HG02610 (cell line): ENCODE measurements at regions not wholly inside any gene's neighbourhood (a gene's known extent, or its start where the extent isn't known, plus 50 kb on each side); places are given as distances from the start of the nearest gene placed in this dataset.
A peak's percentile ranks its signal among the peaks of the same experiment; 100 is the strongest.
"Not testable (repeated sequence)": the region's sequence is repeated elsewhere in the genome, so short reads cannot be mapped to it uniquely, and the experiment has no call there.

Experiments
- ATAC-seq: cut with Tn5 transposase; IDR thresholded peaks from one replicate; pipeline ENCODE4 v1.9.1; 2021; ENCODE audit warnings: mild to moderate bottlenecking, moderate library complexity; ENCODE audit not compliant: unreplicated experiment

DNA sequence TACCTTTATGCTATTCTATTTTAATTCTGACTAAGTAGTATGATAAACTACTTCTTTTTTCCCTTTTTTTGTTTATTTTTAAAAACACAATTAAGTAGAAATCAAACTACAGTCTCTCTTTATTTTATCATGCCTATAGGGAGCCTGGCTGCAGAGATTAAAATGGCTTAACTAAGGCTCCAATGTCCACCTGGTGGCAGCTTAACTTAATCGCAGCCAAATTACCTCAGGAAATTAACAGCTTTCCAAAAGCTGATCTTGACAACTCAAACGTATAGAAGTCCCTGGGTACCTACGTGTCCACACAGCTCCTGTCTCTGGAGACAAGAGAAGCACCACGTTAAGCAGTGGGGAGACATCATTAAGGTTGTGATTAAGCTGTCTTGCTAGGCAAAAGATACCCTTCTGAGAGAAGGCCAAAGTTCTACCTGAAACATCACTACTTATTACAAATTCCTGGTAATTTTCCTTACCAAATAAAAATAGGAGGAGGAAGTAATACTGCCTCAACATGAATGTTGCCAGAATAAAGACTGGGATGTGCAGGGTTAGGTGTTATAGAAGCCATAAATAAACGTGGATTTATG, 63.2 kb upstream of the SNX19 start:
- ATAC-seq: no peak

DNA sequence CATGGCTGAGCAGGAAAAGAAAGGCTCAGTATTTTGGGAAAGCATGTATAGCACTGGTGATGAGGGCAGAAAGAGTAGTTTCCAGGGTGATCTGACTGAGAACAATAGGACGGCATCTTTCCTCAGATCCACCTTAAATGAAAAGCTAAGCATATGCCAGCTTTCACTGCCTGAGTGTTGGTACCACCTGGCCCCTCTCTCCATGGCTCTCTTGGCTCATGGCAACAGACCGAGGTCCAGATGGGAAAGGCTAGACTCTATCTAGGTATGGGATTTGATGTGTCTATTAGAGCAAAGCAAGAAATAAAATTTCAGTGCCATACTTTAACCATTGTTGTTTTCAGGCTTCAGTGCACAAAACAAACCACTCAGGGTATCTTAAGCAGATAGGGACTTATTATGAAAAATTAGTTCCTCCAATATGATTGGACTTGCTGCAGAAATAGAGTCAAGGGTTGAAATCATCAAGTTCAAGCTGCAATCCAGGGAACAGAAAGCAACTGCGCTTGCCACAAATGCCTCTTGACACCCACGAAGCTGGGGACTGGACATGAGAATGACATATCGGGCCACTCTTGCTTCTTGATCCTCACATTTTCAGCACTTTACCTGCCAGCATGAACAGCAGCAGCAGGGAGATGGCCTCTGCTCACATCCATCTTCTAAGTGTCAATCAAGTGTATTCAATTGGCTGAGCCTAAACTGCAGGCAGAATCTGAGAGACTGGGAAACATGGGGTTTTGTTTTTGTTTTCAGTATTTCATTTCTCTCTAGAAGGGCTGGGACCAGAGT, 64.0 kb upstream of the SNX19 start:
- ATAC-seq: no peak

DNA sequence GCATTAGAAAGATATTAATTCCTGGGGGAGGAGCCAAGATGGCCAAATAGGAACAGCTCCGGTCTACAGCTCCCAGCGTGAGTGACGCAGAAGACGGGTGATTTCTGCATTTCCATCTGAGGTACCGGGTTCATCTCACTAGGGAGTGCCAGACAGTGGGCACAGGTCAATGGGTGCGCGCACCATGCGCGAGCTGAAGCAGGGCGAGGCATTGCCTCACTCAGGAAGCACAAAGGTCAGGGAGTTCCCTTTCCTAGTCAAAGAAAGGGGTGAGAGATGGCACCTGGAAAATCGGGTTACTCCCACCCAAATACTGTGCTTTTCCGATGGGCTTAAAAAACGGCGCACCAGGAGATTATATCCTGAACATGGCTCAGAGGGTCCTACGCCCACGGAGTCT, 68.0 kb upstream of the SNX19 start:
- ATAC-seq: not testable (repeated sequence)

DNA sequence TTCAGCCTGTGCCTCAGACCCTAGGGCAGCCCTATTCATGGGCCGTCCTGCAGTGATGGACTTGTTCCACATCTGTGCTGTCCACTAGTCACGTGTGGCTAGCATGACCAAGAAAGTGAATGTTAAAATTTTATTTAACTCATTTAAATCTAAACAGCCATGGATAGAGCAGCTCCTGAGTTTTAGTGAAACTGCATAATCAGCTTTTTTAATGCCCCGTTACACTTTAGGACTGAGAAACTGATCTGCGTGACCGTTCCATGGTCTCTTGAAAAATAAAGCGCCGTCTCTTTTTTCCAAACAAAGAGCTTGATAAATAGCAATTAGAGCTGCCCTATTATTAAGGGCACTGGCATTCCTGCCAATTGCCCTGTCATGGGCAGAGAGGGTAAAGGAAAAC, 76.5 kb upstream of the SNX19 start:
- no peak for ATAC-seq

DNA sequence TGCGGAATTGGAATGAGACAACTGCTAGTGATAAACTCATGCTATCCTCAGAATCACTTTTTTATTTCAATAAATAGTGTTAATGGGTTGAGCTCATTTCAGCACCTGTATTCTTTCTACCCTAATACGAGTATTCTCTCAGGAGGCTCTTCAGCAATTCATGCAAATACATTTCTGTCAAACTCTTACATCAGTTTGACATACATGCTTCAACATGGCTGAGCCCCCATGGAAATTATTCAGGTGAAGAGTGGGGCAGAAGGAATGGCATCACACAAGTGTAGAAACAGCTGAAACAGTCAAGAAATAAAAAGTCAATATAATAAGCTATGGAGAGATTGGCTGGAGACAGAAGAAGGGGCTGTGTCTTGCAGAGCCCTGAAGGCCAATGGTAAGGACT, 77.8 kb upstream of the SNX19 start:
- ATAC-seq: no peak

DNA sequence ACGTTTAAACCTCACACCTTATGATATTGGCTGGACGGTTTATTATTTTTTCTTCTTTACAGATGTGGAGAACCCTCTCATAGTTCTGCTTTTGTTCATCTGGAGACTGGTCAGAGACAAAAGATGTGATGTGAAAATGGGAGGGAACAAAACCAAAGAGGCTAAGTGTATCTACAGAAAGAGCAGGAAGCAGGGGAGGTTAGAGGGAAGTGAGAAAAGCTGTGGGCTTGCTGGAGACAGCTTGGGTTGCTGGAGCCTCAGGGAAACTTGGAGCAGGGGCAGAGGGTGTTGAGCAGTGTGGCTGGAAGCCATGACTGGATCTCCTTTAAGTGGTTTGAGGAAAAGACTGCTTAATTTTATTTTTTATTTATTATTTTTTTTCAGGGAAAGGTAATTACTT, 79.0 kb upstream of the SNX19 start:
- ATAC-seq: no peak

DNA sequence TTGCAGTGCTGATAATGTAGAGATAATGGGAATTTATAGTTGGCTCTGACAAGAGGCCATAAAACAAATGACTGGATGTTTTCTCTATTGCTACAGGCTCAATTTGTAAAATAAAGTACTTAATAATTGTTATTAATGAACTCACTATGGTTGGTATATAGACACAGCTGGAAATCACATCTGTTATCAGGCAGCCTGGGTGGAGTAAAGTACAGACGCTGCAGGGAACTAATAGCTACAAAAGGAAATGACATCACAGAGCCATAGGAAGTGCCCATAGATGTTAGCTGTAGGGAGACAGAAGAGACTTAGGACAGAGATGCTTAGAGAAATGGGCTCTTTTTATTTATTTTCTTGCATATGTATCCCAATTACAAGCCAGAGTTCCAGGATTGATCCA, 81.0 kb upstream of the SNX19 start:
- ATAC-seq: no peak

DNA sequence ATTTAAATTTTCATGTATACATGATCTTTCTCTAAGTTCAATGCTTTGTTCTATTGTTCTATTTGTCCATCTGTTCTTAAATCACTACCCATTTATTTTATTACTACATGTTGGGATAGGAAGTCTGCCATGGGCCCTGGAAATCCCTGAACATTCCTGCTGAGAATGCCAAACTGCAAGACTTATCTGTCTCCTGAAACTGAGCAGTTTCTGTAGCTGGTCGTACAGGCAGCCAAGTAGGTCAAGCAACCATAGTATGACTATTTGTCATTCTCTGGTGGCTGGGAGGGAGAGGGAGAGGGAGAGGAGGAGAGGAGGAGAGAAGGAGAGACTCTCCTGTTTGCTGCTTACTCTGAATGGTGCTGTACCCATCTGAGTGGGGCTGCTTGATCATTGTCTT, 82.8 kb upstream of the SNX19 start:
- ATAC-seq: no peak

DNA sequence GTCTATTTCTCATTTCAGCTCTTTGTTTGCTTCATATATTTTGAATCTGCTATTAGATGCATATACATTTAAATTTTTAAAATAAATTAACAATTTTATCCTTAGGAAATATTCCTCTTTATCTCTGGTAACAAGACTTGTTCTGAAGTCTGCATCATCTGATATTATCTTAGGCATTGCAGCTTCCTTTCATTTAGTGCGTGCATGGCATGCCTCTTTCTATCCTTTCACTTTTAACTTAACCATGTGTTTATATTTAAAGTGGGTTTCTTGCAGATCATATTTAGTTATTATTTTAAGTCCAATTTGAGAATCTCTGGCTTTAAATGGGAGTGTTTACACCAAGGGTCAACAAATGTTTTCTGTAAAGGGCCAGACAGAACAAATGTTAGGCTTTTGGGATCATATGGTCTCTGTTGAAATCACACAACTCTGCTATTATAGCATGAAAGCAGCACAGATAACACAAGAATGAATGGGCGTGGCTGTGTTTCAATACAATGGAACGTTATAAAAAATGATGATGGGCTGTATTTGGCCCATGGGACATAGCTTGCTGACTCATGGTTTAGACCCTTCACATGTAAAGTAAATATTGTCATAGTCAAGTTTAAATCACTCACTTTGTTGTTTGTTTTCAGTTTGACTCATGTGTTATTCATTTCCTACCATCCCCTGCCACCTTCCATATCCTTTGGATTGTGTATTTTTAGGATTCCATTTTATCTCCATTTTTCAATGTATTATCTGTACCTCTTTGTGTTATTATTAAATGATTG, 83.9 kb upstream of the SNX19 start:
- ATAC-seq: no peak

DNA sequence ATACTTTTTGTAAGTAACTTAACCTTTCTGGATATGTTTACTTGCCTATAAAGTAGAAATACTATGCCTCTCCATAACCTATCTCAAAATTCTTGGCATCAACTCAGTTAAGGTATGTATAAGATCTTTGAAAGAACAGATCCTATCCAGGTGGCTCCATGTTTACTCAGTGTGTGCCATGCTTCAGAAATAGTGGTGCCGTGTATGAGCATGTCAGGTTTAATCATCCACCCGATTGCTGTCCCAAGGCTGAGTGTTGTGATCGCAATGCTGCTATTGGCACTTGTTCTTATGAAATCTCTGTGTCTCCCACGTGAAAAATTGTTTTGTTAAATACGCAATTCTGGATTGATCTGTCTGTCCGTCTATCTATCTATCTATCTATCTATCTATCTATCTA, 85.9 kb upstream of the SNX19 start:
- no peak for ATAC-seq

DNA sequence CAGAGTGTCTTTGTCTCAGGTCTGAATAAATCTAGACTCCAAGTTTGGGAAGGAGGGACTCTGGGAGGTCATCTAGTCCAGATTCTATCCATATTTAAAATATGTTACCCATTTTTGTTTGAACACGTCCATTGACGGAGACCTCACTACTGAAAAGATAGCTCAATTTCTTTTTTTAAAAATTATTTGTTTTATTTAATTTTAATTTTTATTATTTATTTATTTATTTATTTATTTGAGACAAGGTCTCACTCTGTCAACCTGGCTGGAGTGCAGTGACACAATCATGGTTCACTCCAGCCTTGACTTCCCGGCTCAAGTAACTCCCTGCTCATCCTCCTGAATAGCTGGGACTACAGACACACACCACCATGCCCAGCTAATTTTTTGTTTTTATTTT, 89.5 kb upstream of the SNX19 start:
- no peak for ATAC-seq

DNA sequence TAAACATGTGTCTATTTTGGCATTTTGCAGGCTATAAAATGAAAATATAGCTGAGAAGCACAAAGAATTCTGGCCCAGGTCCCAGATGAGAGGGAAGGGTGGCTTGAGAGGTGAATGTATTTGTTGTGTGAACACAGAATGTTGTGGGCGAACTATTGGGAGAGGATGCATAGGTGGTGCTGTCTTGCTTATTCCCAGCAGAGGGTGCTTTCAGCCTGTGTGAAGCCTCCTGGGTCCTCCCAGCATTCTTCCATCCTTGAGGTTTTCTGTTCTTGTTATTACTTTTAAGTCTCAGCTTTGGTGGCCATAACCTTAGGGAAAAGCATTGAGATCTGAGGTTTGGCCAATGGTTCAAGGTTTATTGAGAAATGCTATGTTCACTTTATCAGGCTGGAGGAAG, 108.7 kb upstream of the SNX19 start:
- no peak for ATAC-seq

DNA sequence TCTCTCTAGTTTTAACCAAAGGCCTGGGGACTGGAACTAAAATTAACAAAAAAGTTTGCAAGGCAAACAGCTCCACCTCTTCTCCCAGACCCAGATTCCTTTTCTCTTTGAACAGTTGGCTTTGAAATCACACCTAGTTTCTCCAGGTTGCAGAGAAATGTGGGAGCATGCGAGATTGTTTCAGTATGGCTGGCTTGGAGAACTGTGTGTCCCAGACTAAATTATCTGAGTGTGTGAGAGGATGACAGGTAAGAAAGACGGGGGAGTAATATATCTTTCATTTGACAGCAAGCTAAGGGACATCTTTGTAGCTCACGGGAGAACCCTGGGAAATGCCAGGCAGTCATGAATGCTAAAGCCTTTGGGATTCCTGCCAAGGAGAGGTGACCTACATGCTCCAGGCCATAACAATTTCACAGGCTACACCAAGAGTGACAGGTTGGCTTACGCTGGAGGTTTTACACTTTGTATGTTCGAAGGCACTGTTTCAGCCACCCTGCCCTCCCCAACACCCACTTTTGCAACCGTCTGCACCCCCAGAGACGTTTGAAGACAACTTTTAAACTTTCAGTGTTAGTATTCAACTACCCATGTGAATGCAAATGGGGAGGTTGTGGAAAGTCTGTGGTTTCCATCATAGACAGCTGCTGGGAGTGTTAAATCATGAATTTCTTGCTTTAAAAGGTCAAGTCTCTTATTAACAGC, 109.3 kb upstream of the SNX19 start:
- peak; percentile 84 for ATAC-seq

DNA sequence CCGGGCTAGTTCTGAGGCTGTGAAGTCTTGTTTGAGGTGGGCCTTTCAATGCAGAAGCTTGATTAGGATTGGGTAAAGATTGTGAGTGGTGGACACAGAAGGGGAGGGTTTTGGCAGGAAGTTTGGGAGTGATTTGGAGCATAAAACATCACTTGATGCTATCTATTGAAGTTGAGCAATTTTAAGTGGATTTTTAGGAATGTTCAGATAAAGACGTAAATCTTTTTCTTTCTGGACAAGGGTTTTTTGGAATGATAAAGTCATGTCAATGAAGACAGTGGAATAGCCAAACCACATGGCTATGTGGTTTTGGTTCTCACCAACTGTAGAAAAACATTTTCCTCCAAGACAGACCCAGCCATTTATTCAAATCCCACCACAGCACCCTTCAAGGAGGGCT, 111.2 kb upstream of the SNX19 start:
- ATAC-seq: no peak

DNA sequence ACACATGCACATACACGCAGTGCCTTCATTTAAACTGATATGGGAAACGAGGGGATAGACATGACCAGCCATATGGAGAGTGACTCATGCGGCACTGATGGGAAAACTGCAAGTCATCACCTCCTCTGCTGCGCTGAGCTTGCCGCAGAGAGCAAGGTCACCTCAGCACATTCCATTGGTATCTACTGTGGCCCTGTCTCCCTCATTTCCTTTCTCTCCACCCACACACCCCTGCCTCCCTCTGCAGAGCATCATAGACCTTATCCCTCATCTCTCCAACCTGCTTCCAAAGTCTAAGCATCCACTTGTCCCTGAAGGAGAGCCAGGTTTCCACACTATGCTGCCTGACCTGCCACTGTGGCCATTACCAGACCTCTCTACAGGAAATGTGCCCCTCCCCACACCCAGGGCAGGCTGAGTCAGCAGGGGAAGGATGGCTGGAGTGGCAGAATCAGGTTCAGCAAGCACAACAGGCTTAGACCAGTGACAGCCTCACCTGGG, 116.9 kb upstream of the SNX19 start:
- no peak for ATAC-seq

DNA sequence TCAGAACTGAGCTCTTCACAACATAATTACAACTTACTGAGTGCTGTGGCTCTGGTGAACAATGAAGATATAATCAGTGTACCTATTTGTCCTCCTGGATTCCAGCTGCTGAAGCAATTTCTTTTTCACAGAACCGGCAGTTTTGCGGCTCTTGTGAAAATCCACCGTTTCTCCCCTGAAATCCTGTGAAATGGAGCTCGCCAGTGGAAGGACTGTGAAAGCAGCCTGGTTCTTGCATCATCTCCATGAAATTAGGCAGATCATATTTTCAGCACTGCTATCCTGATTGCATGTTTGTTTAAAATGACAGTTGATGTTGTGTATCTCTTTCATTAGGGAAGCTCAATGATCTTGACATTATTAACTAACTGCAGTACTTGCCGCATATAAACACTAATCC, 120.2 kb upstream of the SNX19 start:
- ATAC-seq: no peak

DNA sequence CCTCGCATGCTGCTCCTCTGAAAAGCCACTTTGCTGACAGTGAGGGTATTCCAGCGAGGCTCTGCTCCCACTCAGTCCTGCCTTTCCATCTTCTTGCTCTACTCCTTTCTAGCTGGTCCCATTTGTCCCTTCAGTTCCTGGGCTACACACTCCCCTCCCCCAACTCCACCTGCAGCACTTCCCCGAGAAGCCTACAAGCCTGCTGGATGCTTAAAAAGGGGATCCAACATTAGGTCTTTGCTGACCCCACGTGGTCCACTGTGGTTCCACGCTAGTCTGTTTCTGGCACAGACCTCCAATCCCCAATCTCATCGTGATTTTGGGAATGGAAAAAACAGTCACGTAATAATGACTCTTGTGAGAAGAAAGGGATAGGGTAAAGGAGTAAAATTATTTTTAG, 121.6 kb upstream of the SNX19 start:
- no peak for ATAC-seq

DNA sequence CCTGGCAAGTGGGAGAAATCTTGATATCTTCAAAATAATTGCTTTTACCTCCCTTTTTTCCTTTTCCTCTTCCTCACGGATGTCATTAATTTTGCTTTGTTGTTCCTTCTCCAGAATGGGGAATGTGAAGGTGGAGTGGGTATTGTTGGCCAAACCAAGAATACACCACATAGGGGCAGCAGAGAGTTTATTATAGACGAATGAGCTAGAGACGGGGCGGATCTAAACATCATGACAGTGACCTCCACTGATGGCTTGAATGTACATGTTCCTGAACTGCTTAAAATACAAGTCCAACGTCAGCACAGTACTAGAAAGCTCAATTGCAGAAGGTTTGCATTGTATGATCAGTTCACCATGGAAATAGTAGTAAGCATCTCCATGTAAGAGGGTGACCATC, 122.3 kb upstream of the SNX19 start:
- ATAC-seq: no peak

DNA sequence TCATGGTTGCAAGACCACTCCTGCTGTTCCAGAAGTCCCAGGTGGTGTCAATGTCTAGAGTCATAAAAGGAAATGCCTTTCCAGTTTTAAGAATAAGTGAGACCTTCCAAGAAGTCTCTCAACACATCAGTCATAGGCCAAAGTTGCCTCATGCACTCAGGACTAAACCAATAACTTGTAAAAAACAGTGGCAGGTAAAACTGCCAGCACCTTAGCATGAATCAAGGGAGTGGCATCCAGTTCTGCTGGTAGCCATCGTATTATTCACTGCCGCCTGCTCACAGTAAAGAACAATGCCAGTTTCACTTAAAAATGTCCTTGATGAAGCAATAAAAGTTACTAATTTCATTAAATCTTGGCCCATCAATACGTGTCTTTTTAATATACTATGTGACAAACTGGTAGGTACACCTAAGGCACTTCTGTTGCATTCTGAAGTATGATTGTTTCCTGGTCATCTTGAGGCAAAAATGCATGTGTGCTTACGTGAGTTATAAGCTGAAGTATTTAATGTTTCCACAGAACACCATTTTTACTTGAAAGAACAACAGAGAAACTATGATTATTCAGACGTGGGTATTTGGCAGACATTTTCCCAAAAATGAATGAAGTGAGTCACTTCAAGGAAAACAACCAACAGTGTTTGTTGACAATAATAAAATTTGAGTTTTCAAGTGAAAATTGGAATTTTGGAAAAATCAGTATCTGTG, 125.2 kb upstream of the SNX19 start:
- no peak for ATAC-seq

DNA sequence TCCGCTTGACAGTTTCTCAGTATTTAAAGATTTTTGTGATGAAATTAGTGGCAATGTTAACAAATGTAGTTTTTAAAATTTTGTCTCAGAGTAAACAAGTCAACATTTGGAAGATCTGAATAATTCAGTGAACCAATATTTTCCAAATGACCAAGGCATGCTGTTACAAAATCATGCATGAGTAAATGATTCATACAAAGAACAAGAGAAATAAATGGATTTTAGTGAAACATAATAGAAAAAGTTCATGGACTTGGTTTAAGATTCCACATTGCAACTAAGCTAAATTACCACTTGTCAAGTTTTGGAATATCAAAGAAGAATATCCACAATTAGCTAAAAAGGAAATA, 125.7 kb upstream of the SNX19 start:
- ATAC-seq: no peak

DNA sequence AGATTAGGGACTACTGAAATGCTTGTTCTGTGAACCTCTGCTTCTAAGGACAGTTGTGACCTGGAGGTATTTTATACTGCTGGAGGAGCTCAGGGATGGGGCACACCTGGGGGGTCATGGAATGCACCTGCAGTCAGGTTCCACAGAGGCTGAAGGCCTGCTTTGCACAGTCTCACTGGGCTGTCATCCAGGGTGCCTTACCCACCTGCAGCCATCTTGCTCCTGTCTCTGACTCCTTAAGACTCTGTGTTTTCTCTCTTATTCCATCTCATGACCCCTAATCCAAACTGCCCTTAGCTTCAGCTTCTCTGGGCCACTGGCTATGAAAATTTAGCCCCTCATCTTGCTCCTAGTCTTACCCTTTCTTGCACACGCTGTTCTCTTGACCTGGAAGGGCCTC, 127.0 kb upstream of the SNX19 start:
- ATAC-seq: no peak
